Fibroblast of villous mesenchyme (primary cell): ENCODE measurements at regions not wholly inside any gene's neighbourhood (a gene's known extent, or its start where the extent isn't known, plus 50 kb on each side); places are given as distances from the start of the nearest gene placed in this dataset.

ENCODE experiments used
- DNase-seq: peaks from one replicate; pipeline ENCODE4 v3.0.0-alpha.2; 2010; ENCODE audit warnings: low read depth
- H3K4me3 ChIP-seq: 2 replicates; pipeline ENCODE4 v1.5.1; 2011; ENCODE audit warnings: low read depth, mild to moderate bottlenecking, low read length
- TF ChIP-seq, protein P1 (sequence below): IDR thresholded peaks from 2 replicates; pipeline ENCODE4 v1.5.1; 2012; ENCODE audit warnings: low read depth, mild to moderate bottlenecking, low read length; ENCODE audit not compliant: insufficient read depth

DNA sequence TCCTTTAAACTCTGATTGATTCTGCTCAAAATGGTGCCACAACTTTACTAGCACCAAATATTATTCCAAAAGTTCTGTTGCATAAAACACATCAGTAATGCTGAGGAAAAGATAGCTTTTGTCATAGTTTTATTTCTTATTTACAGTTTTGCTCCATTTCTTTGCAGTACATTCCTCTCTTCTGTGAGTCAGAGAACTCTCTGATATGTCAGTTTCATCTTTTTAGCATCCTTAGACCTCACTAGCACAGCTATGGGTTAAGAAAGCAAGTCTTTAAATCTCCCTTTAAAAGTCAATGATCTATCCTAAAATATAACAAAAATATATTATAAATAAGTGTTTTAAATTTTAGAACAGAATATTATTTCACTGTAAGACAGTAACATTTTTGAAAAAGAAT, 356.6 kb upstream of the SNX7 start:
- DNase-seq = no peak
- no peak overlapping the region for H3K4me3 ChIP-seq
- TF ChIP-seq, protein P1, sequence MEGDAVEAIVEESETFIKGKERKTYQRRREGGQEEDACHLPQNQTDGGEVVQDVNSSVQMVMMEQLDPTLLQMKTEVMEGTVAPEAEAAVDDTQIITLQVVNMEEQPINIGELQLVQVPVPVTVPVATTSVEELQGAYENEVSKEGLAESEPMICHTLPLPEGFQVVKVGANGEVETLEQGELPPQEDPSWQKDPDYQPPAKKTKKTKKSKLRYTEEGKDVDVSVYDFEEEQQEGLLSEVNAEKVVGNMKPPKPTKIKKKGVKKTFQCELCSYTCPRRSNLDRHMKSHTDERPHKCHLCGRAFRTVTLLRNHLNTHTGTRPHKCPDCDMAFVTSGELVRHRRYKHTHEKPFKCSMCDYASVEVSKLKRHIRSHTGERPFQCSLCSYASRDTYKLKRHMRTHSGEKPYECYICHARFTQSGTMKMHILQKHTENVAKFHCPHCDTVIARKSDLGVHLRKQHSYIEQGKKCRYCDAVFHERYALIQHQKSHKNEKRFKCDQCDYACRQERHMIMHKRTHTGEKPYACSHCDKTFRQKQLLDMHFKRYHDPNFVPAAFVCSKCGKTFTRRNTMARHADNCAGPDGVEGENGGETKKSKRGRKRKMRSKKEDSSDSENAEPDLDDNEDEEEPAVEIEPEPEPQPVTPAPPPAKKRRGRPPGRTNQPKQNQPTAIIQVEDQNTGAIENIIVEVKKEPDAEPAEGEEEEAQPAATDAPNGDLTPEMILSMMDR = no peak

DNA sequence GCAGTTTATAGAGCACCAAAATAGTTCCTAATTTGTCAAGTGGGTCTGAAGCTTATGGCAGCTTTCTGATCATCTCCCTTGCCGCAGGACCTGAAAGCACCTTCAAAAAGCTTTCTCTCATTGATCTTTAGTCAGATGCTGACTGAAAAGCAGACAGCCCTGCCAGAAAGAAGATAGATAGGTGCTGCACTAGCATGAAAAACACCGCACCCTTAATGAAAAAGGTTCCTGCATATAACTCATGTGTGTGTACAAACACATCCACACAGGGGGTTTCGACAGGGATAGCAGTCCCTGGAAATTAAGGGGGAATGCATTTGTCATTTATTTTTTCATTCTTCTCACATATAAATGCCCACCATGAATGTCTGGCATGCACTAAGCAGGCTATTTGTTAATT, 361.7 kb upstream of the SNX7 start:
- H3K4me3 ChIP-seq = no peak overlapping the region
- DNase-seq = no peak
- TF ChIP-seq, protein P1 = no peak

DNA sequence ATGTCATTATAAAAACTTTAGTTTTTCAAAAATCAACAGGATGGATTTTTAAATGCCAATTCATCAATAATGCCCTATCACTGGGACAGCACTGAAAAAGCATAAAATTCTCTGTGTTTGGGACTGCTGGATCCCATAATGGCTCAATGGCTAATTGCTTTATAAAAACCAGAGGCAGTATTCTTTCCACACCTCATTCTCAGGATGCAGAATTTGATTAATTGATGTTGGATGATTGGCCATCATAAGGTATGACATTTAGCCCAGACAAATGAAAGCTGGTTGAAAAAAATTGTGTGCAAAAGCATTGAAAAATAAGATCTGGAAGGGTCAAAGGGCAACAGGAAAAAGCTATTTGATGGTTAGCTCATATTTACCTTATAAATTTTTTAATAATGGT, 362.2 kb upstream of the SNX7 start:
- TF ChIP-seq, protein P1 = no peak
- no peak for DNase-seq
- H3K4me3 ChIP-seq = no peak overlapping the region

DNA sequence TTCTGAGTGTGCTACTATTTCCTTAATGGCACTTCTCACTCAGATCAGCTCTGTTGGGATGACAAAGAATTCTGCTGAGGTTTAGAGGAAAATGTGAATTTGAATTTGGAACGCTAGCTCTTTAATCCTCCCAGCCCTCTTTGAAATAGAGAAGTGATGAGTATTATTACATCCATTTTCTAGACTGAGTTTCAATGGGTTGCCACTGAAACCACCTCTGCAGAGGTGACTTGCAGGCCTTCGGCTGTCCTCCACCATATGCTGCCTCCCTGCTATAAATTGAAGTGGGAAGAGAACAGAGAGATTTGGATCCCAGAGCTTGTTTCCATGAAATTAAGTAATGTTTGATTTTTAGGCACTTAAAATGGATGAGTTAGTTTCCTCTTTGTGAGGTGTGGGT, 363.2 kb upstream of the SNX7 start:
- no peak for DNase-seq
- H3K4me3 ChIP-seq = no peak overlapping the region
- TF ChIP-seq, protein P1 = no peak

DNA sequence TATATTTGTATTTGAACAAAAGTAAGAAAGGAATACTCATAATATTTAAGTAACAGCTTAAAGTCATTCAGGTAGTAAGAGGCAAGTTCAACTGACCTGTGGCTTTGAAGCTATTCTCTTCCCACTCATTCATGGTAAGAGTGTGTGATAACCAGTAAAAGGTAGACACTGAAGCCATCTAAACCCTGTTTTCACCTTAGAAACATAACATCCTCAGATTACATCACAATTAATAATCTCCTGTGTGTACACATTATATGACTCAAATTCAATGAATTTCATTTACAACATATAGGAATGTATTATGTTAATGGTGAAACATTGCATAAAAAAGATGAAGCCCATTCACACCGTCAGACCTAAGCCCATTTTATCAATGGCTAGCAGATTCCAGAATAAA, 364.8 kb upstream of the SNX7 start:
- no peak overlapping the region for H3K4me3 ChIP-seq
- TF ChIP-seq, protein P1 = no peak

DNA sequence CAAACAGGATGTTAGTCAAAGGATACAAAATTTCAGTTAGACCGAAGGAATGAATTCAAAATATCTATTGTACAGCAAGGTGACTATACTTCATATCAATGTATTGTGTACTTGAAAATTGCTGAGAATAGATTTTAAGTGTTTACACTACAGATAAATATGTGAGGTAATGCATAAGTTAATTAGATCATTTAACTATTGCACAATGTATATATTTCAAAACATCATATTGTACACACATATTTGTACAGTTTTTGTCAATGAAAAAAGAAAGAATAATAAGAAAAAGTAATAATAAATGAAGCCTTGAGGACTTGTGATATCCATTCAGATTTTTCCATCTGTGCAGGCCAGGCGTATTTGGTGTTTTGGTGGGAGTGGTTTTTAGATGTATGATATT, 367.4 kb upstream of the SNX7 start:
- DNase-seq = no peak
- H3K4me3 ChIP-seq = no peak overlapping the region
- TF ChIP-seq, protein P1 = no peak

More for the DNA sequence above, 364.8 kb upstream of the SNX7 start:
- no peak for DNase-seq

DNA sequence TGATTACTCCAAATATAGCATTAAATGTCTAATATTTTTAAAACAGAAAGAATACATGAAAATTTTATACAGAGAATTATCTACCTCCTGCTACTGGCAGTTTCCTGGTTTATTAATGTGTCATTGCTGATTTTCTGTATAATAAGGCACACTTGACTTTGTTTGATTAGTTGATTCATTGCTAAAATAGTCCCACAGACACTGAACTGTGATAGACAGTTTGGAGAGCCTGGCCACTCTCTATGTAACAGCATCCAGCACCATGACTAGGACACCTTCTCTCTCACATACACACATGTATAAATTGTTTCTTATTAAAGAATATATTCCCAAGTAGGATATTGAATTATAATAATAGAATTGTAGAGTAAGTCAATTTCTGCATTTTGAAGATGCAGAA, 368.5 kb upstream of the SNX7 start:
- no peak overlapping the region for H3K4me3 ChIP-seq
- TF ChIP-seq, protein P1 = no peak
- no peak for DNase-seq
